ENCODE measurements at regions not wholly inside any gene's neighbourhood (a gene's known extent, or its start where the extent isn't known, plus 50 kb on each side); places are given as distances from the start of the nearest gene placed in this dataset.

GRCh38 chr13:47351798-47352197, 454.9 kb upstream of the HTR2A start:
- no peak for TF ChIP-seq CTCF (conservative IDR thresholded peaks at IDR 0.05; ENCODE audit: low read depth, low read length)
- DNase-seq (ENCODE audit: low read depth), result no peak
- no peak overlapping the region for H3K4me3 ChIP-seq (ENCODE audit: low read depth, low read length)

GRCh38 chr13:47350334-47351124, 453.7 kb upstream of the HTR2A start:
- no peak for TF ChIP-seq CTCF (conservative IDR thresholded peaks at IDR 0.05; ENCODE audit: low read depth, low read length)
- DNase-seq (ENCODE audit: low read depth), result no peak
- H3K4me3 ChIP-seq (ENCODE audit: low read depth, low read length), result no peak overlapping the region

- no peak overlapping the region for H3K4me3 ChIP-seq (ENCODE audit: low read depth, low read length)
- no peak for DNase-seq (ENCODE audit: low read depth)
- TF ChIP-seq CTCF (conservative IDR thresholded peaks at IDR 0.05; ENCODE audit: low read depth, low read length), result no peak
Observed at GRCh38 chr13:47349211-47349610, 452.4 kb upstream of the HTR2A start.

GRCh38 chr13:47337781-47338507, 441.1 kb upstream of the HTR2A start:
- TF ChIP-seq CTCF (conservative IDR thresholded peaks at IDR 0.05; ENCODE audit: low read depth, low read length), result no peak
- no peak for DNase-seq (ENCODE audit: low read depth)
- no peak overlapping the region for H3K4me3 ChIP-seq (ENCODE audit: low read depth, low read length)

GRCh38 chr13:47334173-47334572, 437.3 kb upstream of the HTR2A start:
- no peak for TF ChIP-seq CTCF (conservative IDR thresholded peaks at IDR 0.05; ENCODE audit: low read depth, low read length)
- DNase-seq (ENCODE audit: low read depth), result peak; percentile 15

GRCh38 chr13:47332149-47332548, 435.3 kb upstream of the HTR2A start:
- H3K4me3 ChIP-seq (ENCODE audit: low read depth, low read length), result no peak overlapping the region
- no peak for TF ChIP-seq CTCF (conservative IDR thresholded peaks at IDR 0.05; ENCODE audit: low read depth, low read length)
- peak; percentile 44 for DNase-seq (ENCODE audit: low read depth)

More at GRCh38 chr13:47334173-47334572, 437.3 kb upstream of the HTR2A start:
- no peak overlapping the region for H3K4me3 ChIP-seq (ENCODE audit: low read depth, low read length)
